HG03439 (cell line): ENCODE measurements at regions not wholly inside any gene's neighbourhood (a gene's known extent, or its start where the extent isn't known, plus 50 kb on each side); places are given as distances from the start of the nearest gene placed in this dataset.

Experiments used
- ATAC-seq: cut with Tn5 transposase; IDR thresholded peaks from one replicate; pipeline ENCODE4 v1.9.1; 2021; ENCODE audit warnings: mild to moderate bottlenecking, moderate library complexity; ENCODE audit not compliant: unreplicated experiment

GRCh38 chr6:167766986-167767714 lies 59.6 kb upstream of the AFDN start:
- no peak for ATAC-seq

- no peak for ATAC-seq
Observed at GRCh38 chr6:167767715-167768107, 59.0 kb upstream of the AFDN start.

GRCh38 chr6:167768471-167769215 lies 58.1 kb upstream of the AFDN start:
- ATAC-seq, result no peak

GRCh38 chr6:167769408-167770190 lies 57.1 kb upstream of the AFDN start:
- no peak for ATAC-seq

GRCh38 chr6:167770291-167770955 lies 56.3 kb upstream of the AFDN start:
- no peak for ATAC-seq

GRCh38 chr6:167774881-167775280 lies 51.8 kb upstream of the AFDN start:
- no peak for ATAC-seq

GRCh38 chr6:167776906-167777627 lies 49.6 kb upstream of the AFDN start:
- no peak for ATAC-seq
